GM12872 (cell line): ENCODE measurements at regions not wholly inside any gene's neighbourhood (a gene's known extent, or its start where the extent isn't known, plus 50 kb on each side); places are given as distances from the start of the nearest gene placed in this dataset.

Experiments
- TF ChIP-seq, protein P1 (sequence below): IDR thresholded peaks from 3 replicates; pipeline ENCODE4 v1.5.1; 2011; ENCODE audit warnings: low read depth, mild to moderate bottlenecking, low read length, moderate library complexity; ENCODE audit not compliant: insufficient read depth

DNA sequence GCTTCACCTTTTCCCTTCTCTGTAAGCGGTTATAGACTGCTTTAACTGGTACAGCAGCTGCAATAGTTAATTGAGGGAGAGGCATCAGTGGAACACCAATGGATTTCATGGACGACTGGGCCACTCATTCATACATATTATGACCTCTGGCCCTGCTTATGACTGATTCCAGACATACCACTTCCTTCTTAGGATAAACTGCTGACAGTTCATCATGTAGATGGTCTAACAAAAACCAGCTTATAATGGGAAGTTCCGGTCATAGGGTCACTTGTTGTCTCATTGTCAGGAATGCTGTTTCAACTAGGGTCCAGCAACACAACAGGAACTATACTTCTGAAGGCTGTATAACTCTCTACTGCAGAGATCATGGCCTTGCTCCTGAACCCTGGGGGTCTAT is 265.2 kb upstream of the RASA1 start:
- TF ChIP-seq, protein P1, sequence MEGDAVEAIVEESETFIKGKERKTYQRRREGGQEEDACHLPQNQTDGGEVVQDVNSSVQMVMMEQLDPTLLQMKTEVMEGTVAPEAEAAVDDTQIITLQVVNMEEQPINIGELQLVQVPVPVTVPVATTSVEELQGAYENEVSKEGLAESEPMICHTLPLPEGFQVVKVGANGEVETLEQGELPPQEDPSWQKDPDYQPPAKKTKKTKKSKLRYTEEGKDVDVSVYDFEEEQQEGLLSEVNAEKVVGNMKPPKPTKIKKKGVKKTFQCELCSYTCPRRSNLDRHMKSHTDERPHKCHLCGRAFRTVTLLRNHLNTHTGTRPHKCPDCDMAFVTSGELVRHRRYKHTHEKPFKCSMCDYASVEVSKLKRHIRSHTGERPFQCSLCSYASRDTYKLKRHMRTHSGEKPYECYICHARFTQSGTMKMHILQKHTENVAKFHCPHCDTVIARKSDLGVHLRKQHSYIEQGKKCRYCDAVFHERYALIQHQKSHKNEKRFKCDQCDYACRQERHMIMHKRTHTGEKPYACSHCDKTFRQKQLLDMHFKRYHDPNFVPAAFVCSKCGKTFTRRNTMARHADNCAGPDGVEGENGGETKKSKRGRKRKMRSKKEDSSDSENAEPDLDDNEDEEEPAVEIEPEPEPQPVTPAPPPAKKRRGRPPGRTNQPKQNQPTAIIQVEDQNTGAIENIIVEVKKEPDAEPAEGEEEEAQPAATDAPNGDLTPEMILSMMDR, result no peak

DNA sequence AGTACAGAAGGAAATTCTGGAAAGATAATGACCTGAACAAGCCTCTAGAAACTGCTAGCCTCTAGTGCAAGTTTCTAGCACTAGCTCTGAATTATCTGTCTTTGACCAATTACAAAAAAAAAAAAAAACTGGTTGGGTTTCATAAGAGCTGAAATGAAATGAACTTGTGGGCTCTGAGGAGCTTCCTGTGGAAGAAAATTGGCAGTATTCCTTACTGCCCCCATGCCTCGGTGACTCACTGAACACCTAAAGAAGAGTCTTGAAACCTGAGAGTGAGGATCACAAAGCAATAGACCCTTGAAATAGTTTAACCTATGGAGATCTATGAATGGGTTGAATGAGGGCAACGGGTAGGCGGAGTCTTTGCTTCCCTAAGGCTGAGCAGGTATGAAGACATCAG is 263.6 kb upstream of the RASA1 start:
- TF ChIP-seq, protein P1, result no peak

DNA sequence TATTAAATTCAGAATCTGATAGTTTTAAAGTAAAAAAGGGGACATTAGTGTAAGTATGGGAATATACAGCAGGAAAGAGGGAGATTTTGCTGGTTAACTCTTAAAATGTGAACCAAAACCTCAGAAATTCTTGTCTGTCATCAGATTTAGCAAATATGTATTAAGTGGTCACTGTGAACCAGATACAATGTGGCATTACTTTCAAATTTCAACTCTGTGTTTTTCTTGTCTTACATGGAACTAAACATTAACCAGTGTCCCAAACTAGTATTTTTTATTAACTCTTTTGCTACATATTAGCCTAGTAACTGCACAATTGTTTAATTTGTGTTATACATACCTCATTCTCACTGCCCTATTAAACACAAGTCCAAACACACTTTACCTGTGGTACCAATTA is 259.9 kb upstream of the RASA1 start:
- TF ChIP-seq, protein P1, result no peak

DNA sequence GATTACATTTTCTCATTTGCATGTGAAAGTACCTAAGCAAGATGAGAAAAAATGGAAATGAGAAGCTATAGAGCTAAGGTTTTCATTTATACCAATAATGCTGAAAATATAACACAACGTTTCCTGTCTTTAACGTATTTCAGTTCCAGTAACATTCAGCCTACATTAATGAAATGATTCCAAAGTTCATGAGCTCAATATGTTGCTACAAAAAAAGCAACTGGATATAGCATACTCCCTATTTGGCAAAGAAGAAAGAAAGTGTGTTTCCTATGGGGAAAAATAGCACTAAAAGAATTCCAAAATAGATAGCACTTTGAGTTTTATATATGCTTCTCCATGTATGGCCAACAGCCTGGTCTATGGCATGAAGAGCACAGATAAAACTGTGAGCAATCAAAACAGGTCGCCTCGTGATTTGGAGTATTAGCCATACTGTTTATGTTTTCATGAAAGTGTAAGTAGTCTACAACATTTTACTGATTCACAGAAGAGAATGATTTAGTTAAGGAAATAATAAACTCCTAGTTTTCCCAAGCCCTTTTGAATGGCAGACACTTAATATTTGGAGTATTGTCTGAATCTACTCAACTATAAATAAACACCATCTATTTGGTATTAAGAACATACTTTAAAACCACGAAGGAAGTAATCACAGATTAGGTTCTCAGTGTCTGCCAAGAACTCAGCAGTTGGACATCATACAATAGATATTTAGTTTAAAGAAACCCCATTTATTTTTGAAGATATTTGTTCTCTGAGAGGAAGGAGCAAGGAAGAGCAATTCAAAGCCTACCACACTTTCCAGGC is 258.7 kb upstream of the RASA1 start:
- TF ChIP-seq, protein P1, result no peak

DNA sequence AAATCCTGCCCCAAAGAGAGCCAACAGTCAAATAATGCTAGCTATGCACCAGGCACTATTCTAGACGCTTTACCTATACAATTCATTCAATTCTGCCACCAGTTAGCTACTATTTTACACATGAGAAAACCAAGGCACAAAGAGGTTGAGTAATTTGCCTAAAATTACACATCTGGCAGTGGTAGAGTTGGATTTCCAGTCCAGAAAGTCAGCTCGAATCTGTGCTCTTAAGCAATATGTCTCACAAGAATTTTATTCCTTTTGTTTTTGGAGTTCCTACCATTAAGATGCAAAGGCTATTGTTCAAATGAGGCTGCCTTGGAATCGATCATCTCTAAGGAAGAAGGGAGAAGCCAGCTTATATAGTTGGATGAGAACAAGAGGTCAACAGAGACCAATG is 256.9 kb upstream of the RASA1 start:
- TF ChIP-seq, protein P1, result no peak

DNA sequence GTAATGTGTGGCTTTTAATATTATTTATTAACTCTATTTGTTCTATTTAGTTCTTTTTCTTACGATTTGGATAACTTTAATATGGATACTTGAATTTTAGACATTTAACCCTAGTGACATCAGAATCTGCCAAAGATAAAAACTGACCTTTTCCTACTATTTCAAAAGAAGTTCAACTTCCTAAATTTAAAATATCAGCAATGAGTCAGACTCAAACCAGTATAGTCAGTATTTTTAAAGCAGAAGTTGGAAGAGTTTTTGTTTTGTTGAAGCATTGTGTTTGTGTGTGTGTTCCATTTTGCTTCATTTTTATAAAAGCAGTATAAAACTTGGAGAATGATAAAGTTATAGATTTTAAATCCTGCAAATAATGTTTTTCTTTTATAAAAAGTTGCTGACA is 251.8 kb upstream of the RASA1 start:
- TF ChIP-seq, protein P1, result no peak

DNA sequence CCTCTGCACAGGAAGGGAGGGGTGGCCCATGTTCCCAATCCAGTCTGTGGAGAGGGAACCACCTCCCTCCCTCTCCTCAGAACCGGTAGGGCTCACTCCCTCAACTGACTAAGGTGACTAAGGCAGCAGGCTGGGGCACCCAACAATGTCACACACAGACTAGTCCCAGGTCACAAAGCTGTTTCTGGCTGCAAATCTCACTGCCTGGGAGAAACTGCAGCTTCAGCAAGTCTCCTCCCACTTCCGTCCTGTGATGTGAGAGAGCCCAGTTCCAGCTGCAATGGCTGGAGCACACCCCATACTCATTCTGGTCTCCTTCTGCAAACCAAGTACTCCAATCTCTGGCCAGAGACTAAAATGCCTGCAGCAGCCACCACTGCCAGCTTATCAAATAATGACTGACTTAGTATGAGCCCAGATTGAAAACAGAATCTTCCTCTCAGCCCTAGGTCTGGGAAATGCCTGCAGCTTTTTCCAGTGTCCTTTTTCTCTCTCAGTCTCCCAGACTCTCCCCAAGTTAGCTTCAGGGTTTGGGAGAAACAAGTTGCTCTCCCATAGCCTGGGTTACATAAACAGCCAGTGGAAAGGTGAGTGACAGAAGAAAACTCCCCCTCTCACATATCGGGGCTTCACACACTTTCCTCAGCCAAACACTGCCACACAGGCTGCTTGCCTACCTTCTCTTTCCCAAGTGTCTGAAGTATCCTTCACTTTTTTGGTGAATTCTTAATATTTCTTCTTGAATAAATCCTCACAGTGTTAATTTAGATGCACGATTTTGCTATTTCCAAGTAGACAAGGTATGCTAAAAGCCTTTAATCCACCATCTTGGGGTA is 247.4 kb upstream of the RASA1 start:
- TF ChIP-seq, protein P1, result no peak
